ENCODE measurements at regions not wholly inside any gene's neighbourhood (a gene's known extent, or its start where the extent isn't known, plus 50 kb on each side); places are given as distances from the start of the nearest gene placed in this dataset.

DNA sequence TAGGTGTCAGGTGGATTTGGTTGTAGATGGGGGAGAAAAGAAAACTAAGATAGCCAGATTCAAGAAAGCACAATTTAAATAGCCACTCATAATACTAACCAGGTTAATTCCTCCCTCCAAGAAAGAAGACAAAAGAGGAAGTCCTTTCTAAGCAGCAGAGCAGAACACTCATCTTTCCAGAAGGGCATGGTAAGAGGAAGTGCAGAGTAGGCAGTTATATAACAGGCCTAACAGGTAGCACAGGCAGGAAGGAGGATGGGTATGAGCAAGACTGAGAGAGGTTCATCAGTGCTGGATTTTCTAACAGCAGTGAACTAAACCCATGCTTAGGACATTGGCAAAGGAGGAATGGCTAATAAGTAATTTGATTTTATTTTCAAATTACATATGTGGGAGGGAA lies 517.5 kb downstream of the PLPP3 start:
- Mint-ChIP-seq H3K36me3 (ENCODE audit: low read depth) (no peaks in the 10 kb centered on the region), H3K9me3 (peaks cover 3% of the 10 kb centered on the region), H3K4me1 (no peaks in the 10 kb centered on the region), H3K27me3 (no peaks in the 10 kb centered on the region), H3K4me3 (no peak overlapping the region), H3K27ac (no peak overlapping the region)
- POLR2A ChIA-PET = no interaction called here
- no peak for DNase-seq
- CTCF ChIA-PET = no interaction called here

DNA sequence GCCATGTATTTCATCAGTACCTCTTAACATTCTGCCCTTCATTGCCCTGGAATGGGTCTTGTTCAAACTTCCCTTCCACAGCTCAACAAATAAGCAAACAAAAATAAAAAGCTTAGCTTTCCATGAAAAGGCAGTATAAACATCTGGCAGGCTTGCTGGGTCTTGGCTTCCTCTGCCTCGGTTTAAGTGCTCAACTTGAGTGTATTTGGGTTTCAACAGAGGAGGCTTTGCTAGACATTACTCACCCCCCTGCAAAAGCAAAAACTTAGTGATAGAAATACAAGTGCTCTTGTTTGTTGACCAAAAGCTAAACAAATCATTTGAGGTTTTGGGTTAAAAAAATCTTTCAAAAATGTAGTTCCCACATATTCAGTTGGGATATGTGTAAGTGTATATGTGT lies 518.5 kb downstream of the PLPP3 start:
- ChIA-PET POLR2A (no interaction called here), CTCF (no interaction called here)
- Mint-ChIP-seq H3K36me3 (ENCODE audit: low read depth) (no peaks in the 10 kb centered on the region), H3K27ac (no peak overlapping the region), H3K4me1 (no peaks in the 10 kb centered on the region), H3K4me3 (no peak overlapping the region), H3K9me3 (peaks cover 3% of the 10 kb centered on the region), H3K27me3 (no peaks in the 10 kb centered on the region)
- DNase-seq = no peak

DNA sequence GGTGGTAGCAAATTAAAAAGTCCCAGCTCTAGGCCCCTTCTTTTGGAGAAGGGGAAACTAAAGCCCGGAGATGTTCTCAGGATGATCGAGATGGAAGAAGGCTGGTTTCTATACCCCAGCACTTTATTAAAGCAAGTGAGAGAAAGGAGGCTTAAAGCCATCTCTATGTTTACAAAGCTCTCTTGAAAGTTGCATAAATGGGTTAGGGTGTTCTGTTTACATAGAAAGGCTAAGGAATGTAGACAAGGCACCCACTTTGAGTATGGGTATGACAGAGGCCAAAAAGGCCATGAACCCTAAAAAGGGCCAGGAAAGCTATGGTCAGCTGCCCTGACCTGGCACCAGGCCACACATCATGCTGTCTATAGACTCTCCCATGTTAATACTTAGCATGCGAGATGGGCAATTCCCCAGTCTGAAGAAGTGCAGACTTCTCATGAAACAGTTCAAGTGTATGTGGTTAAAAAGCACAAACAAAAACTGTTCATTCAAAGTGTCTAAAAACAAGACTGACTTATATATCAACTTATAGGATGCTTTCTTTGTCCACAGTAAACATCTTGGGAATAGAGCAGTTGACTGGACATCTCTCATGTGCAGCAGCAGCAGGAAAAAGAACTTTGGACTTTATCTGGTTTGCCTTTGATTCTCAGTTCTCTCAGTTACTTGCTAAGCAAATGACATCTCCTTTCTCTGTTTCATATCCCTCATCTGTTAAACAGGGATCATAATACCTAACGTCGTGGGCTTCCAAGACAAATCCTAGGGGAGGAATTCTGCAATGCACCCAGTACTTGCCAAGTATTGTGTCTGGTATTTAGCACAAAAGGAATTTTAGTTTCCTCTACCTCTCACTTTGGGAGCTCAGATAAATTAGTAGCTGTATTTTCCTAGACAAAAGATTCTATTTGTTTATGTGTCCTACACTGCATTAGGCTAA lies 521.6 kb downstream of the PLPP3 start:
- POLR2A ChIA-PET = no interaction called here
- no peak for DNase-seq
- H3K27me3 Mint-ChIP-seq = no peaks in the 10 kb centered on the region
- no peaks in the 10 kb centered on the region for H3K36me3 Mint-ChIP-seq (ENCODE audit: low read depth)
- H3K4me1 Mint-ChIP-seq = no peaks in the 10 kb centered on the region
- no peak overlapping the region for H3K27ac Mint-ChIP-seq
- CTCF ChIA-PET = no interaction called here
- H3K4me3 Mint-ChIP-seq = no peak overlapping the region
- peaks cover 2% of the 10 kb centered on the region for H3K9me3 Mint-ChIP-seq

DNA sequence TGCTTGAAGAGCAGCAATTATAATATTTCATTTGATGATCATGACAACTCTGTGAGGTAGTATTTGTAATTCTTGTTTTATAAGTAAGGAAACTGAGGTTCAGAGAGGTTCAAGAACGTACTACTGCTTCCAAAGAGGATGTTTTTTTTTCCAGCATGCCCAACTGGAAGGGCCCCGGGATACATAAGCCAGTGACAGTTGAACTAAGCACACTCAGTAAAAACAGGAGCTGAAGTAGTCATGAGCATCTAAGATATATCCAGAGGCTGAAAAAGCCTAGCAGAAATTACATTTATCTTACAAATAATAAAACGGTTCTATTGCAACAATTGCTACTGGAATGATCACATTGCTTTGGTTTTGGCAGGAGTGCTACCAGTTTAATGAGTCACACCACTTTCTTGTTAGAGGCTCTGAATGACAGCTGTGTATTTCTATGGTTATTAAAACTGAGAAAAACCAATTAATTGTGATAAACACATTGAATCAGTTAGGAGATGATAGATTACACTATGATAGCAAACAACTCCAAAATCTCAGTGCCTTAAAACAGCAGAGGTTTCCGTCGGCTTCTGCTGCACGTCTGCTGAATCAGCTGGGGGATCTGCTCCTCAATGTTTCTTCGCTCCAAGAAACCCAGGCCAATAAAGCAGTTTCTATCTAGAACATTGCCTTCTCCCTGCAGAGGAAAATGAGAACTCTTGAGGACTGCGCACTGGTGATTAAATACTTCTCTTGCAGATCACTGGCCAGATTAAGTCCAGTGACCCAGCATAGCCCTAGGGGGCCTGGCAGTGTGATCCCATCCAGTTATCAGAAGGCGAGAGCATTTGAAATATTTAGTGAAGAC lies 522.7 kb downstream of the PLPP3 start:
- no peaks in the 10 kb centered on the region for H3K36me3 Mint-ChIP-seq (ENCODE audit: low read depth)
- no peaks in the 10 kb centered on the region for H3K9me3 Mint-ChIP-seq
- no peaks in the 10 kb centered on the region for H3K4me1 Mint-ChIP-seq
- POLR2A ChIA-PET = no interaction called here
- DNase-seq = no peak
- CTCF ChIA-PET = no interaction called here
- H3K4me3 Mint-ChIP-seq = no peak overlapping the region
- no peak overlapping the region for H3K27ac Mint-ChIP-seq
- H3K27me3 Mint-ChIP-seq = no peaks in the 10 kb centered on the region

DNA sequence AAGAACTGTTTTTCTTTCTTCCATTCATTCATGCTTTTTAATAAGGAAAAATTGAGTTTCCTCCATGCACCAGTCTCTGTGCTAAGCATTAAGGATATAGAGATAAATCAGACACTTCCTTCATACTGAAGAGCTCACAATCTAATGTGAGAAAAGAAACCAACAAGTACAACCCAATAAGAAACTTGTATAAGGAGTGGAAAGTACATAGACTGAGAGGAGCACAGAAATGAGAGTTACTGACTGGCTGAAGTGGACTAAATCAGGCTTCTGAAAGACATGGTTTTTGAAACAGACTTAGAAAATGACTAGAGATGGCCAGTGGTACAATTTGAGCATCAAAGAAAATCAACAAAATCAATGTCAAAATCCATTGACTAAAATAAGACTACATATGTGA lies 524.4 kb downstream of the PLPP3 start:
- Mint-ChIP-seq H3K4me3 (no peak overlapping the region), H3K27me3 (no peaks in the 10 kb centered on the region), H3K9me3 (no peaks in the 10 kb centered on the region), H3K36me3 (ENCODE audit: low read depth) (no peaks in the 10 kb centered on the region), H3K27ac (no peak overlapping the region), H3K4me1 (no peaks in the 10 kb centered on the region)
- POLR2A ChIA-PET = no interaction called here
- no peak for DNase-seq
- CTCF ChIA-PET = no interaction called here

DNA sequence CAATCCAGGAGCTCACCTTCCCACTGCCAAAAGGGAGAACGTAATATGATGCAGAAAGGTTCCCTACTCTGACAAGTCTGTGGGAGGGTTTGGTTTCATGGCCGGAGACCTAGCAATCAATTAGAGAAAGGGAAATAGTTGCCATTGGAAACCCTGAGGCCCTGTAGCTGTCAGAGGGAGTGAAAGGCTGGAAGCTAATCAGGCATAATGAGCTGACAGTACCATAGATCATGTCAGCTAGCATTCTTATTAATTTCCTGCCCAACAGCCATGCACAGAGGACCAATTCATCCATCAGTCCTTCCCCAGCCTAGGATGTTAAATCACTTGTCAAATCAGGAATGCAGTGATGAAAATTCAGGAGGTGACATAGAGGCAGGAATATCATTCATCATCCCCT lies 527.3 kb downstream of the PLPP3 start:
- POLR2A ChIA-PET = no interaction called here
- Mint-ChIP-seq H3K36me3 (ENCODE audit: low read depth) (no peaks in the 10 kb centered on the region), H3K9me3 (no peaks in the 10 kb centered on the region), H3K27me3 (no peaks in the 10 kb centered on the region), H3K4me1 (no peaks in the 10 kb centered on the region), H3K4me3 (no peak overlapping the region), H3K27ac (no peak overlapping the region)
- CTCF ChIA-PET = no interaction called here
- no peak for DNase-seq

DNA sequence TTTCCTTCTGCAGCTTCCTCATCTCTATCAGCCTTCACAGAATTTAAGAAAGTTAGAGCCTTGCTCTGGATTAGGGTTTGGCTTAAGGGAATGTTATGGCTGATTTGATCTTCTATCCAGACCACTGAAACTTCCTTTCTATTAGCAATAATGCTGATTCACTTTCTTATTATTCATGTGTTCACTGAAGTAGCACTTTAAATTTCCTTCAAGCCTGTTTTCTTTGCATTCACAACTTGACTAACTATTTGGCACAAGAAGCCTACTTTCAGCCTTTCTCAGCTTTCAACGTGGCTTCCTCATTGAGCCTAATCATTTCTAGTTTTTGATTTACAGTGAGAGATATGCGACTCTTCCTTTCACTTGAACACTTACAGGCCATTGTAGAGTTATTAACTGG lies 528.5 kb downstream of the PLPP3 start:
- POLR2A ChIA-PET = no interaction called here
- Mint-ChIP-seq H3K4me3 (no peak overlapping the region), H3K4me1 (no peaks in the 10 kb centered on the region), H3K36me3 (ENCODE audit: low read depth) (no peaks in the 10 kb centered on the region), H3K9me3 (no peaks in the 10 kb centered on the region), H3K27ac (no peak overlapping the region), H3K27me3 (no peaks in the 10 kb centered on the region)
- no peak for DNase-seq
- CTCF ChIA-PET = no interaction called here

DNA sequence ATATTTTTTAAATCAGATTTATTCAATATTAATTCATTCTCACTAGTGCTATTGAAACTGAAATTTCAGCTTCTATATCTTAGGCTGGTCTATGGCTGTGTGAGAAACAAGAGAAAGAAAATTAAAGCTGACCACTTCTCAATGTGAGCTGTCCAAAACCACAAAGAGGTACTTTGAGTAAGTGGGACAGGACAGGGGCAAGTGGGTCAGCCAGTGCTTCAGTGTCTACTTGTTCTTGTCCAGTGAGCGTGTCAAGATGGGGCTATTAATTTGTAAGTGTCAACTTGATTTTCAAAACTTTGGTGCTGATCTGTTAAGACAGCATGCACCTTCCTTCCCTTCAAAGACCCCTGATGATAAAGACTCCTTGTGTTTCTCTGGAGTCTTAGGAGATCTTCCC lies 533.9 kb downstream of the PLPP3 start:
- H3K4me3 Mint-ChIP-seq = no peak overlapping the region
- no peaks in the 10 kb centered on the region for H3K36me3 Mint-ChIP-seq (ENCODE audit: low read depth)
- no peak overlapping the region for H3K27ac Mint-ChIP-seq
- no peaks in the 10 kb centered on the region for H3K4me1 Mint-ChIP-seq
- ChIA-PET CTCF (no interaction called here), POLR2A (no interaction called here)
- H3K27me3 Mint-ChIP-seq = no peaks in the 10 kb centered on the region
- no peak for DNase-seq
- H3K9me3 Mint-ChIP-seq = no peaks in the 10 kb centered on the region

DNA sequence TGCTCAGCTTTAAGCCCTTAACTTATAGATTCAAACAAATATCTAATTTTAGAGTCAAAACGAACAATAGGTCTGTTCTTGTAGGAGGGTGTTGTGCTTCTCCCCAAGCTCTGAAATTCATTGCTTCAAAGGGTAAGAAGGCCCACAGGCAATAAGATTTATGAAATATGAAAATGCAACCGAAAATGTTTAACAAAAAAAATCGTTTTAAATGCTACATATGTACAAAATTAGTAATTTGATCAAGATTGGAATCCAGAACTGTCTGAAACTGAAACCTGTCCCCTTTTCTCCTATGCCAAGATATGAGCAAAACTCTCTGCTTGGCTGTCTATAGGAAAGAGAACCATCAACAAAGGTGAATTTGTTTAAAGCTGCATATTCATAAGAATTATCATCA lies 534.3 kb downstream of the PLPP3 start:
- Mint-ChIP-seq H3K4me3 (no peak overlapping the region), H3K36me3 (ENCODE audit: low read depth) (no peaks in the 10 kb centered on the region), H3K4me1 (no peaks in the 10 kb centered on the region), H3K27me3 (no peaks in the 10 kb centered on the region), H3K27ac (no peak overlapping the region), H3K9me3 (no peaks in the 10 kb centered on the region)
- POLR2A ChIA-PET = no interaction called here
- CTCF ChIA-PET = no interaction called here
- DNase-seq = no peak

DNA sequence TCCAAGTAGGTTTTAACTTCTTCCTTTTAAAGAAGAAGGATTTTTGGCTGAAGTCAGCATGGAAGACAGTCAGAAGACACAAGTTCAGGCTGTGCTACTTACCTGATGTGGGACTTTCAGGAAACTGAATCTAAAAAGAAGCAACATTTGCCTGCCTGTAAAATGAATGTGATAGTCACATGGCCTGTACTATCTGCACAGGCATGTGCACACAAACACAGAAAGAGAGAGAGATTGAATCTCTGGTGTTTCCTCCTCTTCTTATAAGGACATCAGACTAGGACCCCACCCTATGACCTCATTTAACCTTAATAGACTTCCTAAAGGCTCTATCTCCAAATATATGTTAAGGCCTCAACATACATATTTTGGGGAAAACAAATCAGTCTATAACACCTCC lies 542.9 kb downstream of the PLPP3 start:
- ChIA-PET POLR2A (no interaction called here), CTCF (no interaction called here)
- Mint-ChIP-seq H3K4me1 (no peaks in the 10 kb centered on the region), H3K27me3 (no peaks in the 10 kb centered on the region), H3K4me3 (no peak overlapping the region), H3K27ac (no peak overlapping the region), H3K36me3 (ENCODE audit: low read depth) (no peaks in the 10 kb centered on the region), H3K9me3 (peaks cover 2% of the 10 kb centered on the region)
- DNase-seq = no peak

DNA sequence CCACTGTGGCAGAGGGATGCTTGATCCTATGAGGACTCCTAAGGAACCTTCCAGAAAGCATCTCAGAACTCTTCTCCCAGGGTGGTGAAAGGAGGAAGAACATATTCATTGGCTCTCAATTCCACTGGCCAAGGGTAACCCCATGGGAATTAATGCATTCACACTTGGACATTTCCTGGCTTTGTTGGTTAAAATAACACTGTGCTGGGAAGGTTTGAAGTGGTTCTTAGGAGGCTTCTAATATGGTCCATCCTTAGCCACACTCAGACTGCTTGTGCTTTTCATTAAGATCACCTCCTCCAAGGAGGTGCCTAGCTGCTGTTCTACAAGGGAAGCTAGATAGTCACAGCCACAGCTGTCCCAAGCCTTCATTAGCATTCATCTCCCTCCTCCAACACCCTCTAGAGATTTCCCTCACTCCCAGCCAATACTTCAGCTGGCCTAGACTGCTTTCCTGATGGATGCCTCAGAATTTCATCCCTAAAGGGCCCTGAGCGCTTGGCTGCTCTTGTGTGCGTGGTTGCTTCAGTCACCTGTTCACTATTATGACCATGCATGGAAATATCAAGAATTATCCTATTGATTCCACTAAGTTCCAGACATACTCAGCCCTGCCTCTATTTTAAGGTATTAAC lies 544.4 kb downstream of the PLPP3 start:
- Mint-ChIP-seq H3K27ac (no peak overlapping the region), H3K4me3 (no peak overlapping the region), H3K4me1 (no peaks in the 10 kb centered on the region), H3K27me3 (no peaks in the 10 kb centered on the region), H3K36me3 (ENCODE audit: low read depth) (no peaks in the 10 kb centered on the region), H3K9me3 (peaks cover 2% of the 10 kb centered on the region)
- CTCF ChIA-PET = no interaction called here
- POLR2A ChIA-PET = no interaction called here
- no peak for DNase-seq

DNA sequence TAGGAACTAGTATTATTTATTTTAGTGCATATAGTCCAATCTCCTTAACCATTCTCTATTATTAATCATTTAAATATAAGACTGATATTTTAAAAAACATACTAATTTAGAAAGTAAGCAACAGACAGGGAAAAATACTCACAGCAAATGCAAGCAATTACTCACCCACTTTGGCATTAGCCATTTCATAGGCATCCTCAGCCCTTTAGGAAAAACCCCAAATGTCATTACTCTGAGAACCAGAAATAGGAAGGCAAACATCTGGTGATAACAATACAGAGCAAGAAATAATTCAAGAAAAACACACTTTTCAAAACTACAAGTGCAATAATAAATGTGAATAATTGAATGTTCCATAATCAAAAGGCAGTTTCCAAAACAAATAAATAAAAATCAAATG lies 545.1 kb downstream of the PLPP3 start:
- Mint-ChIP-seq H3K36me3 (ENCODE audit: low read depth) (no peaks in the 10 kb centered on the region), H3K4me1 (no peaks in the 10 kb centered on the region), H3K4me3 (no peak overlapping the region), H3K27me3 (no peaks in the 10 kb centered on the region), H3K27ac (no peak overlapping the region), H3K9me3 (peaks cover 2% of the 10 kb centered on the region)
- DNase-seq = no peak
- ChIA-PET CTCF (no interaction called here), POLR2A (no interaction called here)

DNA sequence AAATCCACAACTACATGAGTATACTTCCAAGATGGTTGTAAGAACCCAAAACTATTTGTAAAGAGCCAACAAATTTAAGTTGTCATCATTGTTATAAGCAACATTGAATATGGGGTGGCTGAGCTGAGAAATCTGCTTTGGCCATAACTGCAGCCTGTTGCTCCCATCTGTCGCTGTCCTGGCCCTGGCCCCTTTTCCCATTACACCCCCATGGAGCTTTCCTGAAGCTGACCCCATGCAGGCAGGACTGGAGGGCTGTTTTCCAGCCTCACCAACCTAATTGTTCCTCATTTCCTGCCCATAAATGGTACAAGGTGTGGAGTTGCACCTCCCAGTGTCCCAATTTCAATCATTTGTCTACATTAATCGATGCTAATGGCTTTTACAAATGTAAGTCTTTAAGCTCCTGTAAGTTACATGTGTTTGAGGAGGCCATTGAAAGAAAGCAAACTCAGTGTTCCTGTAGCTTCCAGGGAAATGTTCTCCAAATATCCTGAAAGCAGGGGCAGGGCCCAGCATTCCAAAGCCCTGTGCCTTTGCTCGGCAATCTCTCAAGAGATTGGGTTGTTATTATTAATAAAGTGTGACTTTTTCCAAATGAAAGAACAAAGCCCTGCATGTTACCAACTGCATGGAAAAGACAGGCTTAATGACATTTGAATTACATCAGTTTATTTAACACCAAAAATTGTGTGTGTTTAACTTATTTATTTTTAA lies 545.9 kb downstream of the PLPP3 start:
- no peaks in the 10 kb centered on the region for H3K36me3 Mint-ChIP-seq (ENCODE audit: low read depth)
- no peak overlapping the region for H3K4me3 Mint-ChIP-seq
- peaks cover 2% of the 10 kb centered on the region for H3K9me3 Mint-ChIP-seq
- no peaks in the 10 kb centered on the region for H3K27me3 Mint-ChIP-seq
- DNase-seq = no peak
- CTCF ChIA-PET = no interaction called here
- POLR2A ChIA-PET = no interaction called here
- H3K27ac Mint-ChIP-seq = no peak overlapping the region
- H3K4me1 Mint-ChIP-seq = no peaks in the 10 kb centered on the region

Data from activated CD4-positive, alpha-beta T cell treated with anti-CD3 and anti-CD28 coated beads, Interleukin-2, amount 10 ng/mL, durations not matched to agents 7 days and 5 days (primary cell).